Activated CD8-positive, alpha-beta T cell treated with anti-CD3 and anti-CD28 coated beads for 36 hours (primary cell): ENCODE measurements at regions not wholly inside any gene's neighbourhood (a gene's known extent, or its start where the extent isn't known, plus 50 kb on each side); places are given as distances from the start of the nearest gene placed in this dataset.
A peak's percentile ranks its signal among the peaks of the same experiment; 100 is the strongest.
"Not testable (repeated sequence)": the region's sequence is repeated elsewhere in the genome, so short reads cannot be mapped to it uniquely, and the experiment has no call there.

Experiments used
- ATAC-seq: fragments of 200-7000 bp; cut with Tn5 transposase; one replicate; pipeline ENCODE4 v1.10.0; 2021; ENCODE audit warnings: mild to moderate bottlenecking, moderate library complexity
- CTCF ChIA-PET: fragments of 350-600 bp; sonication (Branson Sonifier 250); formaldehyde crosslinking; loops from one replicate; lab custom pipeline; 2021; ENCODE audit warnings: antibody characterized with exemption; lab: Charles Lee
- POLR2A ChIA-PET: fragments of 350-600 bp; sonication (Branson Sonifier 250); formaldehyde crosslinking; loops from one replicate; lab custom pipeline; 2021; ENCODE audit warnings: antibody characterized with exemption; lab: Charles Lee
- DNase-seq: peaks from one replicate; pipeline ENCODE4 v3.0.0-alpha.2; 2020
- H3K27ac Mint-ChIP-seq: one replicate; pipeline ENCODE4 v1.8.0; 2021; ENCODE audit warnings: mild to moderate bottlenecking, mixed read lengths
- H3K27me3 Mint-ChIP-seq: one replicate; pipeline ENCODE4 v1.8.0; 2021; ENCODE audit warnings: mixed read lengths
- H3K36me3 Mint-ChIP-seq: one replicate; pipeline ENCODE4 v1.8.0; 2021; ENCODE audit warnings: low read depth, mixed read lengths
- H3K4me1 Mint-ChIP-seq: one replicate; pipeline ENCODE4 v1.8.0; 2021; ENCODE audit warnings: low read depth, mixed read lengths
- H3K4me3 Mint-ChIP-seq: one replicate; pipeline ENCODE4 v1.8.0; 2021; ENCODE audit warnings: mild to moderate bottlenecking, moderate library complexity, mixed read lengths
- H3K9me3 Mint-ChIP-seq: one replicate; pipeline ENCODE4 v1.8.0; 2021; ENCODE audit warnings: mixed read lengths
- intact Hi-C: fragments of 100-400 bp; cut with micrococcal nuclease; formaldehyde crosslinking; loops from one replicate; pipeline ENCODE4 v1.10.0; 2022
- TF ChIP-seq, protein P1 (sequence below): fragments of 200-600 bp; IDR thresholded peaks from one replicate; pipeline ENCODE4 v1.8.0; 2022; ENCODE audit warnings: antibody characterized with exemption, mild to moderate bottlenecking

DNA sequence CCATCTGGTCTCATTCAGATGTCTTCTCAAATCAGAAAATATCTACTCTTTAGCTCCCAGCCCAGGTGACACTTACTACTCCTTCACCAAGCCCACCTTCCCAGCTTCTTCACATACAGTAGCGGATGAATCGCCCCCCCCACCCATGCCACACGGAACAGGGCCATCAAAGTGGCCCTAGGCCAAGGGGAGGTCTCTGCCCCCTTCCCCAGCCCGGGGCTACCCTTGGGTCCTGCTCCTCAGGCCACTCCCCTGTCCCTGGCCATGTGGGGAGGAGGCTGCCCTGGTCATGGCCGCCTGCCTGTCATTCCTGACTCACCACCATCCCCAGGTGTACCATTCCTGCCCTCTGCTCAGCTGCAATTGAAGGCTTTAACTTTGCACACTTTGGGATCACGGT, 142.8 kb downstream of the NECTIN1 start:
- POLR2A ChIA-PET = no interaction called here
- H3K4me3 Mint-ChIP-seq = no peak overlapping the region

DNA sequence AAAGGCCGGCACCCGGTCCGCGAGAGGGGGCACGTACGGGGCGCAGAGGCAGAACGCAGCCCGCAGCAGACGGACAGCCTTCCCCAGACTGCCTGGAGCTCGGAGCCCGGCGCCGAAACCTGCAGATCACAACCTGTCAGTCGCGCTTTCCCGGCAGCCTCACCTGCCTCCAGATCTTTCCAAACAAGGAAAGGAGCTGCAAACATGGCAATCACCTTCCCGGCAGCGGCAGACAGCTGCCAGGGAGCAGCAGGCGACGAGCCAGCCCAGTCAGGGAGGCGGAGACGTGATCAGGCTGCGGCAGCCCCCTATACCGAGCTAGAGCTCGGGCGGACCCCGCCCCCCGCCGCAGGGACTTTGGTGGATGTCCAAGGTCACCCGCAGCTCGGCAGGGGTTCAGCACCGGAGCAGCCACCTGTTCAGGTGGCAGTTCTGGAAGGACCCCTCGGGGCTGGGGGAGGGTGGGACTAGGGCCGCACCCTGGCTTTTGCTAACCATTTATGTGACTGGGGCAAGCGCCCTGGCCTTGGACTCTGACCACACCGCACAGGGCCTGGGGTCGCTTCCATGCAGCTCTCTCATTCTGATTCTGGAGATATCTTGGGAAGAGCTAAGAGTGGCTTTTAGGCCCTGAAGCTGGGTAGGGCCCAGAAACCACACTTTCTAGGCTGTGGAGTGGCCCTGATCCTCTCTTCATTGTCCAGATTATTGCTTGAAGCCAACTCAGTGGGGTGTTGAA, 143.8 kb downstream of the NECTIN1 start:
- intact Hi-C loops = no loop called here
- CTCF ChIA-PET = no interaction called here

More for the DNA sequence above, 142.8 kb downstream of the NECTIN1 start:
- Mint-ChIP-seq H3K4me1 (peaks cover 4% of the 10 kb centered on the region), H3K27me3 (peaks cover 41% of the 10 kb centered on the region), H3K36me3 (no peaks in the 10 kb centered on the region), H3K27ac (no peak overlapping the region), H3K9me3 (no peaks in the 10 kb centered on the region)
- CTCF ChIA-PET = interaction anchor here (1.2 kb wide), 1 partner anchor 12 kb away, joined by 3 read pairs; no protein-coding TSS in a partner anchor
- ATAC-seq (no peak), DNase-seq (no peak)
- TF ChIP-seq, protein P1, sequence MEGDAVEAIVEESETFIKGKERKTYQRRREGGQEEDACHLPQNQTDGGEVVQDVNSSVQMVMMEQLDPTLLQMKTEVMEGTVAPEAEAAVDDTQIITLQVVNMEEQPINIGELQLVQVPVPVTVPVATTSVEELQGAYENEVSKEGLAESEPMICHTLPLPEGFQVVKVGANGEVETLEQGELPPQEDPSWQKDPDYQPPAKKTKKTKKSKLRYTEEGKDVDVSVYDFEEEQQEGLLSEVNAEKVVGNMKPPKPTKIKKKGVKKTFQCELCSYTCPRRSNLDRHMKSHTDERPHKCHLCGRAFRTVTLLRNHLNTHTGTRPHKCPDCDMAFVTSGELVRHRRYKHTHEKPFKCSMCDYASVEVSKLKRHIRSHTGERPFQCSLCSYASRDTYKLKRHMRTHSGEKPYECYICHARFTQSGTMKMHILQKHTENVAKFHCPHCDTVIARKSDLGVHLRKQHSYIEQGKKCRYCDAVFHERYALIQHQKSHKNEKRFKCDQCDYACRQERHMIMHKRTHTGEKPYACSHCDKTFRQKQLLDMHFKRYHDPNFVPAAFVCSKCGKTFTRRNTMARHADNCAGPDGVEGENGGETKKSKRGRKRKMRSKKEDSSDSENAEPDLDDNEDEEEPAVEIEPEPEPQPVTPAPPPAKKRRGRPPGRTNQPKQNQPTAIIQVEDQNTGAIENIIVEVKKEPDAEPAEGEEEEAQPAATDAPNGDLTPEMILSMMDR = no peak
- intact Hi-C loops = no loop called here

DNA sequence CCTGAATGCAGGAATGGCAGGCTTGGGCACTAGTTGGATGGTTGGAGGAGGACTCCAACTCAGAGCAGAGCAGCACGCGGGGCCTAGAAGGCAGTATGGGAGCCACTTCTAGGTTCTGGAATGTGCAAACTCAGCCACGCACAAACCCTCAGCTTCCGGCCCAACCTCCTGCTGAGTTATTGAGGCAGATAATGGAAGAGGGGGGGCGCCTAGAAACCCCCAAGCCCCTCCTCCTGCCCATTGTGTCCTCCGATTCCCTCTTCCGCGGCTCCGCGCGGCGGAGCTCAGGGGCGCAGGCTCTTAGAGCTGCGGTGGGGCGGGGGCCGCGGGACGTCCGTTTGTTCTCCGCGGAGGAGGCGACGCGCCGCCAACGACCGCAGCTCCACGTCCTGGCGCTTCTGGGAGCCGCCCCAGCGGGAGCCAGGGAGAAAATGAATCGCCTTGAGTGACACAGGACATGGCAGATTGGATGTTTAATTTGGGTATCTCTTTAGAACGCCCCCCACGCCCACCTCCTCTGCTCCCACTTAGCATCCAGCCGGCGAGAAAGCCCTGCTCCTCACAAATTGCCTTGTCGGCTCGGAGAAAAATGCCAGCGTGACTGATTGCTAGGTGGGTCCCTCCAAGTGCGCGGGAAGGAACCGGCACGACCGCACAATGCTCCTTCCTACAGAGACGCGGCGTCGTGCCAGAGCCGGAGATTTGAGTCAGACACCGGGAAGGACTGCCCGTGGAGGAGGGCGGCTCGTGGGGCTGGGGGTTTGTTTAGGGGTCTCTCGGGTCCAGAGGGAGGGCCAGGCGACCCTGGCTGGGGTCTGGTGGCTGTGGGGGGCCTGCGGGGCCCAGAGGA, 144.6 kb downstream of the NECTIN1 start:
- ChIA-PET POLR2A (no interaction called here), CTCF (no interaction called here)
- ATAC-seq (peak; percentile 37), DNase-seq (peak; percentile 17)
- H3K4me1 Mint-ChIP-seq = peaks cover 4% of the 10 kb centered on the region
- H3K27me3 Mint-ChIP-seq = peaks cover 43% of the 10 kb centered on the region
- H3K4me3 Mint-ChIP-seq = peak overlapping the region; percentile 10
- no peak overlapping the region for H3K27ac Mint-ChIP-seq
- H3K36me3 Mint-ChIP-seq = no peaks in the 10 kb centered on the region
- no peaks in the 10 kb centered on the region for H3K9me3 Mint-ChIP-seq
- TF ChIP-seq, protein P1 = no peak
- intact Hi-C loops = no loop called here

More for the DNA sequence above, 143.8 kb downstream of the NECTIN1 start:
- Mint-ChIP-seq H3K4me3 (no peak overlapping the region), H3K27me3 (peaks cover 43% of the 10 kb centered on the region), H3K36me3 (no peaks in the 10 kb centered on the region), H3K4me1 (peaks cover 4% of the 10 kb centered on the region), H3K9me3 (no peaks in the 10 kb centered on the region), H3K27ac (no peak overlapping the region)
- POLR2A ChIA-PET = no interaction called here
- no peak for ATAC-seq
- TF ChIP-seq, protein P1 = no peak
- DNase-seq = no peak

DNA sequence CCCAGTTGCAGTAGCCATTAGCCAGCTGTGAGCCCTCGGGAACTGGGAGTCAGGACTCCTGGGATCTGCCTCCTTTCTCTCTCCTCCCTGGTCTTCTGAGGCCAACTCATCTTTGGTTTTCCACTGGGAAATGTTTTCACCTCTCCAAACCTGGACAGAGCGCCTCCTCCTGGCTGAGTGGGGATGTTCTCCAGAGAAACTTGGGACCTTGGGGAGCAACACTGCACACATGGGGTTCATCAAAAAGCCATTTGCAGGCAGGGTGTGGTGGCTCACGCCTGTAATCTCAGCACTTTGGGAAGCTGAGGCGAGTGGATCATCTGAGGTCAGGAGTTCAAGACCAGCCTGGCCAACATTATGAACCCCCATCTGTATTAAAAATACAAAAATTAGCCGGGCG, 145.4 kb downstream of the NECTIN1 start:
- CTCF ChIA-PET = no interaction called here
- Mint-ChIP-seq H3K4me1 (peaks cover 4% of the 10 kb centered on the region), H3K27ac (no peak overlapping the region), H3K4me3 (no peak overlapping the region), H3K36me3 (no peaks in the 10 kb centered on the region), H3K9me3 (no peaks in the 10 kb centered on the region), H3K27me3 (peaks cover 42% of the 10 kb centered on the region)
- intact Hi-C loops = no loop called here
- DNase-seq = no peak
- POLR2A ChIA-PET = no interaction called here
- TF ChIP-seq, protein P1 = peak; percentile 12
- ATAC-seq = no peak

GRCh38 chr11:119581396-119581795, 147.6 kb downstream of the NECTIN1 start:
- CTCF ChIA-PET, ATAC-seq, intact Hi-C loops, DNase-seq, H3K4me3 Mint-ChIP-seq, H3K27ac Mint-ChIP-seq, H3K4me1 Mint-ChIP-seq, POLR2A ChIA-PET, H3K36me3 Mint-ChIP-seq, H3K9me3 Mint-ChIP-seq: not testable (repeated sequence)
- peaks cover 50% of the 10 kb centered on the region for H3K27me3 Mint-ChIP-seq
